Activated T-helper 1 cell treated with Interleukin-2 at 50 U/mL for 16 hours (primary cell): ENCODE measurements at regions not wholly inside any gene's neighbourhood (a gene's known extent, or its start where the extent isn't known, plus 50 kb on each side); places are given as distances from the start of the nearest gene placed in this dataset.
"Not testable (repeated sequence)": the region's sequence is repeated elsewhere in the genome, so short reads cannot be mapped to it uniquely, and the experiment has no call there.

ENCODE experiments used
- DNase-seq: peaks from one replicate; pipeline ENCODE4 v3.0.0-alpha.2; 2020; ENCODE audit warnings: low read depth

- no peak for DNase-seq
These were observed 160.4 kb upstream of the KCNH8 start for GRCh38 chr3:18987862-18988447.

GRCh38 chr3:18987070-18987469, 161.2 kb upstream of the KCNH8 start:
- no peak for DNase-seq

GRCh38 chr3:18982920-18983319, 165.4 kb upstream of the KCNH8 start:
- no peak for DNase-seq

GRCh38 chr3:18976102-18976501, 172.2 kb upstream of the KCNH8 start:
- DNase-seq, result not testable (repeated sequence)

- DNase-seq, result no peak
These were observed 180.2 kb upstream of the KCNH8 start for GRCh38 chr3:18968120-18968519.

- no peak for DNase-seq
These were observed 182.5 kb upstream of the KCNH8 start for GRCh38 chr3:18965781-18966180.

- no peak for DNase-seq
These were observed 183.7 kb upstream of the KCNH8 start for GRCh38 chr3:18964640-18965039.

- no peak for DNase-seq
These were observed 197.0 kb upstream of the KCNH8 start for GRCh38 chr3:18951333-18951732.

GRCh38 chr3:18946524-18946923, 201.8 kb upstream of the KCNH8 start:
- DNase-seq, result no peak

- no peak for DNase-seq
These were observed 210.7 kb upstream of the KCNH8 start for GRCh38 chr3:18937574-18937973.

GRCh38 chr3:18919158-18919557, 229.2 kb upstream of the KCNH8 start:
- DNase-seq, result no peak

GRCh38 chr3:18917923-18918322, 230.4 kb upstream of the KCNH8 start:
- no peak for DNase-seq

- no peak for DNase-seq
These were observed 246.1 kb upstream of the KCNH8 start for GRCh38 chr3:18902081-18902793.

- no peak for DNase-seq
These were observed 246.7 kb upstream of the KCNH8 start for GRCh38 chr3:18901571-18901970.

GRCh38 chr3:18900994-18901393, 247.3 kb upstream of the KCNH8 start:
- DNase-seq, result no peak

- DNase-seq, result no peak
These were observed 249.4 kb upstream of the KCNH8 start for GRCh38 chr3:18898911-18899310.

- DNase-seq, result no peak
These were observed 255.6 kb upstream of the KCNH8 start for GRCh38 chr3:18892756-18893155.

GRCh38 chr3:18892047-18892446, 256.3 kb upstream of the KCNH8 start:
- no peak for DNase-seq

GRCh38 chr3:18891641-18892040, 256.7 kb upstream of the KCNH8 start:
- DNase-seq, result no peak

- no peak for DNase-seq
These were observed 257.9 kb upstream of the KCNH8 start for GRCh38 chr3:18890449-18890848.

- no peak for DNase-seq
These were observed 259.5 kb upstream of the KCNH8 start for GRCh38 chr3:18888819-18889218.

- DNase-seq, result no peak
These were observed 259.9 kb upstream of the KCNH8 start for GRCh38 chr3:18888370-18888769.

GRCh38 chr3:18886331-18886730, 262.0 kb upstream of the KCNH8 start:
- DNase-seq, result no peak

- no peak for DNase-seq
These were observed 262.7 kb upstream of the KCNH8 start for GRCh38 chr3:18885612-18886011.
